GM21447 (cell line): ENCODE measurements at regions not wholly inside any gene's neighbourhood (a gene's known extent, or its start where the extent isn't known, plus 50 kb on each side); places are given as distances from the start of the nearest gene placed in this dataset.

Source experiments
- ATAC-seq: cut with Tn5 transposase; IDR thresholded peaks from one replicate; pipeline ENCODE4 v1.9.1; 2021; ENCODE audit not compliant: unreplicated experiment

GRCh38 chr6:95240514-95240913, 336.8 kb upstream of the MANEA start:
- ATAC-seq: no peak

DNA sequence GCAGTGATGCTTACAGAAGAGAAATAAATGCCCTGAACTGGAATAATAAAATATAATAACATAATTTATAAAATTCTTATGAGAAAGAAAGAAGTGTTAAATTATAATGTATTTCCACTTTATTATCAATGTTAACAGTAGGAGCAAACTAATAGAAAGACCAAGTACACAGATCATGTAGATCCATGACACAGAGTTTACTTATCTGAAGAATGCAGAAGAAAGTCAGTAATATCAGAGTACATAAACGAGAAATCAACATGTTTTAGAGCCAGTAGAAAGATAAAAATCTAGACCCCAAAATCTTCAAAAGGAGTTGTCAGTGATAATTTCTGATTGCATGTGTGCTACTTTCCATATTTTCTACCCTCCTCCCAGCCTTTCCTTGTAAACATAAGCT, 334.8 kb upstream of the MANEA start:
- no peak for ATAC-seq

DNA sequence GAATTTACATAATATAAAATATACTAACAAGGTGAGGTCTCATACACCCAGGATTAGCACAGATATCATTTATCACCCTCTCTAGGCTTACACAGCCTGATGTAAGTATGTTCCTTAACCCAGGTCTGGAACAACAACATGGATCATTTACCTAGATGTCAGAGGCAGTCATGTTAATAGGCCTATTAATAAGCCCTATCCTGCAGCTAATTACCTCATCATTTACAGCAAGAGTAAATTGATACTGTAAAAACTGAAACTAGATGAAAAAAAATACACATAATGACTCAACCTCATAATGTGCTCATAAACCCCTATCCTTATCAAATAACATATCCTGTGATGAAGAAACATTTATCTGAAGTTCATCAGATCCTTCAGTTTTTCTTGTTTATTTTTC, 334.3 kb upstream of the MANEA start:
- no peak for ATAC-seq

DNA sequence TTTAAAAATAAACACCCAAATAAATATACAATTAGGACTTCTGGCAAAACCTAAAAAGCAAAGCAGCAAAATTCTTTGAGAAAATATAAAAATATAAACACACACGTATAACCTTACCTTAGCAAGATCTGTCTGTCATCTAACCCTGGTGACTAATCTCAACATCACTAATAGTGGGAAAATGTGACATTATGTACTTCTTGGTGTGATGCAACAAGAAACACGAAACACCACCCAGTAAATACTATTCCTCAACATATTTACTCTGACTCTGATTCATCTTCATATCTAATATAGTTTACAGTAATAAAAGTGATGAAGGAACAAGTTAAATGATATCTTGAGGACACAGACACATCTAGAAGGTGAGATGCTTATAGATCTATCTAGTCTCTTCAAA, 332.6 kb upstream of the MANEA start:
- no peak for ATAC-seq

DNA sequence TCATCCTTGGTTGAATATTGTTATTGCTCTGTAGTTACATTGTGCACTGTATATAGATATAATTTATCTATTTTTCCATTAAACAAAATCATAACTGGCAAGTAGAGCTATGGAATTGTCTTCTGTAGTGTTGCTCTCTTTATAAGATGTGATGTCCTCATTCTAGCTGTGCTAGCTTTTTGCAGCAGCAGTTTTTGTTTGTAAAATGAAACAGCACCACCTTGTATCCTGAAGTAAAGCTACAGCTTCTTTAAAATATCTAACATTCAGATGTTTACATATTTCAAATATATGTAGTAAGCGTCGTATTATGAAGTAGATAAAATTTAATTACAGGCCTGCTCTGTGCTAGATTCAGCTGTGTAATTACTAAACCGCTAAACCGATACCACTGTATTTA, 328.8 kb upstream of the MANEA start:
- no peak for ATAC-seq

DNA sequence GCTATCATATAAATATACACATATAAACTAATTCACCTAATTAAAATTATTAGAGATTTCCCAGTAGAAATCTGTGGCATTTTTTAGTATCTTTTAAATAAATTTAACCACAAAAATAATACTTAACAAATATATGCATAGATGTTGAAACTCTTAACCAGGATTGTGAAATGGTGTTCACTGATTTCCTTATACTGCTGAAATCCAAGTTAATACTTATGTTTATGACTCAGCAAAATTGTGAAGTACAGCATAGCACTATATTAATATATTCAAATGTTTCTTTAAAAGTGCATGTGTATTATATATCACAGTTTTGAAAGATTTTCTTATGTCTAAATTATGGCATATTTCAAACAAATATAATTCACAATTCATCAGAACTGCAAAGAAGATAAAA, 328.2 kb upstream of the MANEA start:
- no peak for ATAC-seq

DNA sequence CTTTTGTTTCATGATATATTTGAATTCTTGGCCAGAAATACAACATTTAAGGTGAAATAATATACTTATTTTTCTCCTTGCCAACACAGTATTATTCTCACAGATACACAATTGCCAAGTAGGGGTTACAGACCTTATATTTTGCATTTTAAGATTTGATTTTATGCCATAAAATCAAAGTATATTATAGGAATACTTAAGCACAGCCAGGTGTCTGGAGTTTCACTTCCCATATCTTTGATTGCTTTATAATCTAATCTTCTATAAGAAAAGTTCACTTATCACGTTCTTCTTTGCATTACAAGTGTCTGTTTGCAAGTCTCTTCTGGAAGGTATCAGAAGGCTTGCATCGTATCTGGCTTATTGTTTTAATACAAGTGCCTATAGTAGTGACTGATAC, 327.7 kb upstream of the MANEA start:
- ATAC-seq: no peak

- ATAC-seq: no peak
These were observed 313.5 kb upstream of the MANEA start for GRCh38 chr6:95263840-95264239.

- no peak for ATAC-seq
These were observed 310.6 kb upstream of the MANEA start for GRCh38 chr6:95266537-95267258.

GRCh38 chr6:95274686-95275235, 302.6 kb upstream of the MANEA start:
- no peak for ATAC-seq

GRCh38 chr6:95279616-95280015, 297.7 kb upstream of the MANEA start:
- no peak for ATAC-seq

- no peak for ATAC-seq
These were observed 296.6 kb upstream of the MANEA start for GRCh38 chr6:95280686-95281273.

DNA sequence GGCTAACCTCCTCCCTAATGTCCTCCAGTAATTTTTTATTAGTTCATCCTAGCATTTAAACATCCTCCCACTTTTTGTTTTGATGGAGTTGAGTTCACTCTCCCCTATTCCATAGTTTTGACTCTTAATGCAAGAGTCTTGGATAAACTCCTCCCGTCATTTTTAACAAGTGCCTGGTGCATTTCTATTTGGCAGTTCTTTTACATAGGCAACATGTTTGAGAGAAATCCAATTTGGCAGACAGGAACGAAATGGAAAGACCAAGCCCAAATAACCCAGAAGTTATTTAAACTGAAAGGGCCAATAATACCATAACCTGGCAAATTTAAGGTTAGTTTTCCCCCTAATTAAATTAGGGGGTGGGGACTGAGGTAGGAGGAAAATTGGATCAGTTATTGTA, 291.5 kb upstream of the MANEA start:
- no peak for ATAC-seq

DNA sequence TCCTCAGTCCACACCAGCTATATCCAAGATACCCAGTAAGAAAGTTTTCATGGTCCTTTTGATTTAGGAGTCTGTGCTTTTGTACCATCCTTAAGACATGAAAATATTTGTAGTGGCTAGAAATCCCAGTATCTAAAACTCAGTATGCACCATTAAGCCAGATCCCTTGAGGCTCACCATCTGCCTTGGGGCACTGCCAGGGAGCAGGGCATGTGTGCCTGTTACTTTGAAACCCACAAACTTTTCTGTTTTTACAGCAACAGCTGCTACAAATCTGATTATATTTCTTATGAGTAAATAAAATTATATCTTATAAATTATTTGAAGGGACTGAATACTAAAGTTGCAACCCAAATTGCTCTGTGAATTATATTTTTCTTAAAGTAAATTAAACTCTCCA, 290.5 kb upstream of the MANEA start:
- no peak for ATAC-seq

- no peak for ATAC-seq
These were observed 289.1 kb upstream of the MANEA start for GRCh38 chr6:95288251-95288650.

GRCh38 chr6:95292011-95292410, 285.3 kb upstream of the MANEA start:
- no peak for ATAC-seq

DNA sequence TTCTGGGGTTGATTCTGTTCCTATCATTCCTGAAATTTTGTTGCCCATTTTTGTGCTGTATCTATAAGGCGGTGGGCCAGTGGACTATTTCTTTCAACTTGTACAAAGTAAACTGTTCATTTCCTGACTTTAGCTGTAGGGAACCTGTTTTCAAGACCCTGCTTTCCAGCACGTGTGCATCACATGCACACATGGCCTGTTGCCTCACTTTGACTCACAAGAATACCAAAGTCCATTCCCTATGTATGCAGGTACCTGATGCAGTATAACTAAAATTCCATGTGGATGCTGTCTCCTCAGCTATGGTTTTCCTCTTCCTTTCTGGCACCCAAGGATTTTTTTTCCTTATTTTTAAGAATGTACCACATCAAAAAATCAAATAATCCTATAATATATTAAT, 284.1 kb upstream of the MANEA start:
- no peak for ATAC-seq

DNA sequence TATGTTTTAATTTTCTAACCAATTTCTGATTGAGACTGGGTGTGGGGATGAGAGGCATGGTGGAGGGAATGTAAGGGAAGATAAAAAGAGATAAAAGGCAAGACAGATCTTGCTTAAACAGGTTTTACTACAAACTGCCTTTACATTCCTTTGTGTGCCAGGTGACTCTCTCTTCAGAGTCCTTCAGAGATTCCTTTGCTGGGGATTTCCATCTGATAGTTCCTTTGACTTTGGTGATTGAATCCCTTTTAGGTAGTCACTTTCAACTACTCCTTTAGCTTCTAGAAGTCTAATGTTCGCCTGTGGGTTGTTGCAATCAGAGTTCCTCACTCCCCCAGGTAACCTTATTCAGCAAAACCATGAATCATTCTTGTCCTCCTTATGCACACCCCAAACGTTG, 283.3 kb upstream of the MANEA start:
- no peak for ATAC-seq

- no peak for ATAC-seq
These were observed 267.8 kb upstream of the MANEA start for GRCh38 chr6:95309545-95309944.

DNA sequence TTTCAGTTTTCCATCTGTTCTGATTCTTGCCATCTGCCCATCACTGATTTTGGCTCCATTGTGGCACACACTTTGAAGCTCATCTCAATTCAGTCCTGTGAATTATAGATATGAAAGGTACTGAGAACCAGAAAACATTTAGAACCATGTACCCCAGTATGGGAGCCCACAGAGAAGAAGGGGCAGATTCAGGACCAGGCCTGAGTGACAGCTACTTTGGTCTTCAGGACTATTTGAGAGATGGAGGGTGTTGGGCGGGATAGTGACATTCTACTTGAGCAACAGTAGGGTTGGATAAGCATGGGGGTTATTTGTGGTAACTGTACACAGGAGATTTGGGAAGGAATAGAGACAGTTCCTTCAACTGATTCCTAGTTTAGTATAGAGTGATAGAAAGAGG, 259.2 kb upstream of the MANEA start:
- ATAC-seq: no peak

DNA sequence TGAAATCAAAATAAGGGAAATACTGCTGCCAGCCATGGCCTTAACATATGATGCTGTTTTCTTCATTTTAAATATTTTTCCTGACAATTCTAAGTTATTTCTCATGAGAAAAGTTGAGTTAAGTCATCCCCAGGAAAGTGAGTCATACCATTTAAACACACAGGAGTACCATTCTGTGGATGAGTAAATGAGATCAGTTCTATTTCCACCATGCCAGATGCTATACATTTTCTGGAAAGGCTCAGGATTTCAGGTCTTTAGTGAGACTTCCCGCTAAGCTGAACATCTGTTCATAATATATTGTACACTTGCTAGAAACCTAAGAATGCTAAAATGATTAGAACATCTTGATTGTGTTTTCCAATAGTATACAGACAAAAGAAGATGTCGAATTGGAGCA, 256.2 kb upstream of the MANEA start:
- ATAC-seq: no peak

DNA sequence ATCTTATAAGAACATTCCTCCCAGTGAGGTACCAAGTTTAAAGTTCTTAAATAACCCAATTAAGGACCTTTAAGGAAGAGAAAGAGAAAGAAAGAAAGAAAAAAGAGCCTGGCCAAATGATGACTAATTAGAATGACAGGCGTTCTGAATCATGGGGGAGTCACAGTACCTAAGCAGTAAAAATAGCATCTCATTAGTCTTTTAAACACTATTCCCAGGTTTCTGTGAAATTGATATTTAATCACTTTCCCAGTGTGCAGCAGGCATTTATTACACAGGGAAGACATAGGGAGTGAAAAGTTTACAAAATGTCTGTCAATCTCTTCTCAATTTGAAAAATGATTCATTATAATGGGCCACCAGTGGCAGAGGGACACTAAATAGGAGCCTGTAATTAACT, 251.4 kb upstream of the MANEA start:
- ATAC-seq: no peak

- no peak for ATAC-seq
These were observed 249.1 kb upstream of the MANEA start for GRCh38 chr6:95328231-95328630.
